HepG2 (cell line): ENCODE measurements at regions not wholly inside any gene's neighbourhood (a gene's known extent, or its start where the extent isn't known, plus 50 kb on each side); places are given as distances from the start of the nearest gene placed in this dataset.

Experiments used
- ATAC-seq: fragments of 200-7000 bp; cut with Tn5 transposase; 3 replicates; pipeline ENCODE4 v1.9.1; 2020; ENCODE audit warnings: mild to moderate bottlenecking, moderate library complexity
- BruUV-seq: library from RNA; stranded (reverse); fragments of 400-500 nt; replicated peaks from 2 replicates; lab custom pipeline; 2021; lab: Mats Ljungman, UMichigan
- CTCF ChIA-PET: fragments of 300-600 bp; formaldehyde crosslinking; extraction: SDS; loops from one replicate; lab custom pipeline; 2021; ENCODE audit warnings: low total read pairs, inconsistent platforms, low intra/inter-chr PET ratio; lab: Yijun Ruan, JAX
- POLR2A ChIA-PET: fragments of 350-600 bp; sonication (Branson Sonifier 250); formaldehyde crosslinking; loops from one replicate; lab custom pipeline; 2020; ENCODE audit warnings: antibody characterized with exemption, inconsistent platforms; lab: Yijun Ruan, JAX
- DNase-seq: peaks from one replicate; pipeline ENCODE4 v3.0.0-alpha.2; 2015; ENCODE audit warnings: low spot score
- FAIRE-seq: peaks from 3 replicates; lab custom pipeline; 2011; peaks lifted over from hg19 to GRCh38; lab: Jason Lieb, UNC
- H2AFZ ChIP-seq: one replicate; pipeline ENCODE4 v1.6.1; 2011; ENCODE audit warnings: low read length, inconsistent platforms
- H3K27ac ChIP-seq: fragments of 300-600 bp; 3 replicates; pipeline ENCODE4 v1.8.0; 2011; ENCODE audit warnings: mixed run types, mild to moderate bottlenecking, mixed read lengths, low read length, inconsistent platforms; ENCODE audit not compliant: insufficient read depth; ENCODE audit errors: extremely low read length
- H3K27me3 ChIP-seq, 2 experiments: fragments of 200-600 bp in 1 of 2; 2 replicates in 1 of 2; 3 replicates in 1 of 2; pipeline versions ENCODE4 v1.6.0 to v1.8.0; 2011; ENCODE audit warnings: low read length in 2 of 2, mild to moderate bottlenecking in 2 of 2, moderate library complexity in 2 of 2, inconsistent platforms in 1 of 2; ENCODE audit not compliant: insufficient read depth in 2 of 2, control insufficient read depth in 1 of 2
- H3K36me3 ChIP-seq, 2 experiments: fragments of 200-600 bp in 1 of 2; replicated peaks in 1 of 2; 2 replicates in 1 of 2; 3 replicates in 1 of 2; pipeline versions ENCODE4 v1.5.1 to v1.8.0; 2011; ENCODE audit warnings: low read length in 2 of 2, inconsistent platforms in 1 of 2; ENCODE audit not compliant: insufficient read depth in 2 of 2, control insufficient read depth in 1 of 2
- H3K4me1 ChIP-seq: 2 replicates; pipeline ENCODE4 v1.5.1; 2012; ENCODE audit warnings: low read length, inconsistent platforms; ENCODE audit not compliant: insufficient read depth
- H3K4me2 ChIP-seq: 2 replicates; pipeline ENCODE4 v1.6.0; 2011; ENCODE audit warnings: low read depth, low read length, inconsistent platforms
- H3K4me3 ChIP-seq, 3 experiments: fragments of 200-600 bp in 1 of 3; sonication (generic), shearing (Covaris generic) in 1 of 3; replicated peaks in 1 of 3; 2 replicates each; pipeline ENCODE4 v1.5.1; 2011 to 2016; ENCODE audit warnings: low read length in 3 of 3, inconsistent platforms in 2 of 3, low read depth in 2 of 3, mild to moderate bottlenecking in 2 of 3, control low read depth in 1 of 3, mixed read lengths in 1 of 3; ENCODE audit not compliant: insufficient read depth in 1 of 3
- H3K79me2 ChIP-seq: one replicate; pipeline ENCODE4 v1.6.1; 2011; ENCODE audit warnings: low read length, inconsistent platforms; ENCODE audit not compliant: insufficient read depth
- H3K9ac ChIP-seq: 2 replicates; pipeline ENCODE4 v1.6.0; 2011; ENCODE audit warnings: mild to moderate bottlenecking, low read depth, low read length, inconsistent platforms; ENCODE audit not compliant: insufficient read depth
- H3K9me3 ChIP-seq: 2 replicates; pipeline ENCODE4 v1.5.1; 2012; ENCODE audit warnings: mild to moderate bottlenecking, low read length
- H4K20me1 ChIP-seq: 2 replicates; pipeline ENCODE4 v1.6.0; 2011; ENCODE audit warnings: inconsistent platforms, mild to moderate bottlenecking, low read length, moderate library complexity; ENCODE audit not compliant: insufficient read depth
- DRAP1 ChIP-seq: IDR thresholded peaks from 2 replicates; pipeline ENCODE4 v1.6.1; 2016; ENCODE audit warnings: missing genetic modification reagents, missing compliant biosample characterization
- DZIP1 ChIP-seq: sonication (generic); formaldehyde crosslinking; IDR thresholded peaks from 2 replicates; pipeline ENCODE4 v1.5.0; 2020; ENCODE audit warnings: mild to moderate bottlenecking, missing genetic modification reagents
- FOXO4 ChIP-seq: sonication (generic); formaldehyde crosslinking; conservative IDR thresholded peaks from 2 replicates; pipeline ENCODE4 v1.8.1; 2023; ENCODE audit warnings: missing genetic modification reagents
- HCFC1 ChIP-seq: fragments of 150-350 bp; IDR thresholded peaks from 2 replicates; pipeline ENCODE4 v1.6.1; 2014; ENCODE audit warnings: low read depth, low read length
- HMG20B ChIP-seq: conservative IDR thresholded peaks from 2 replicates; pipeline ENCODE4 v1.6.1; 2016; ENCODE audit warnings: missing genetic modification reagents, missing compliant biosample characterization
- ISL2 ChIP-seq: sonication (generic); formaldehyde crosslinking; IDR thresholded peaks from 2 replicates; pipeline ENCODE4 v1.5.0; 2020; ENCODE audit warnings: missing genetic modification reagents
- MEF2D ChIP-seq: sonication (generic); formaldehyde crosslinking; IDR thresholded peaks from 2 replicates; pipeline ENCODE4 v1.5.1; 2020; ENCODE audit warnings: mild to moderate bottlenecking, missing genetic modification reagents
- NFIC ChIP-seq: IDR thresholded peaks from 2 replicates; pipeline ENCODE4 v1.6.1; 2012; ENCODE audit warnings: mild to moderate bottlenecking, low read length, inconsistent platforms
- SMAD3 ChIP-seq: sonication (generic); formaldehyde crosslinking; IDR thresholded peaks from 2 replicates; pipeline ENCODE4 v1.4.0; 2020; ENCODE audit warnings: missing genetic modification reagents
- SNAI1 ChIP-seq: sonication (generic); formaldehyde crosslinking; IDR thresholded peaks from 2 replicates; pipeline ENCODE4 v1.5.0; 2020; ENCODE audit warnings: mild to moderate bottlenecking, missing genetic modification reagents, borderline replicate concordance
- SP2 ChIP-seq: sonication (generic); formaldehyde crosslinking; IDR thresholded peaks from 2 replicates; pipeline ENCODE4 v1.5.1; 2020; ENCODE audit warnings: mild to moderate bottlenecking, missing genetic modification reagents
- TBP ChIP-seq: sonication (generic); formaldehyde crosslinking; IDR thresholded peaks from 2 replicates; pipeline ENCODE4 v1.5.0; 2020; ENCODE audit warnings: missing genetic modification reagents
- TEAD2 ChIP-seq: sonication (generic); formaldehyde crosslinking; IDR thresholded peaks from 2 replicates; pipeline ENCODE4 v1.9.0; 2021; ENCODE audit warnings: missing genetic modification reagents
- ZBTB7A ChIP-seq: sonication (generic); formaldehyde crosslinking; IDR thresholded peaks from 2 replicates; pipeline ENCODE4 v1.8.0; 2022; ENCODE audit warnings: mild to moderate bottlenecking, missing genetic modification reagents
- ZBTB7B ChIP-seq: sonication (generic); formaldehyde crosslinking; IDR thresholded peaks from 2 replicates; pipeline ENCODE4 v1.4.0; 2020; ENCODE audit warnings: missing genetic modification reagents
- ZNF263 ChIP-seq: sonication (generic); formaldehyde crosslinking; IDR thresholded peaks from 2 replicates; pipeline ENCODE4 v1.4.0; 2020; ENCODE audit warnings: missing genetic modification reagents
- ZNF619 ChIP-seq: sonication (generic); formaldehyde crosslinking; IDR thresholded peaks from 2 replicates; pipeline ENCODE4 v1.4.0; 2020; ENCODE audit warnings: mild to moderate bottlenecking, missing genetic modification reagents
- ZNF709 ChIP-seq: sonication (generic); formaldehyde crosslinking; IDR thresholded peaks from 2 replicates; pipeline ENCODE4 v1.5.0; 2020; ENCODE audit warnings: mild to moderate bottlenecking, missing genetic modification reagents
- ZNF747 ChIP-seq: sonication (generic); formaldehyde crosslinking; IDR thresholded peaks from 2 replicates; pipeline ENCODE4 v1.8.1; 2023; ENCODE audit warnings: missing genetic modification reagents, mild to moderate bottlenecking, borderline replicate concordance
- ZNF792 ChIP-seq: IDR thresholded peaks from 2 replicates; pipeline ENCODE4 v1.6.1; 2016
- WGBS: methylation state at CpG from one replicate; pipeline ENCODE4 v1.1.6; 2017; ENCODE audit warnings: low lambda C conversion rate; 5-methylcytosine and 5-hydroxymethylcytosine counted together
- in situ Hi-C: cut with HindIII; loops from 2 replicates; pipeline ENCODE4 v1.10.0; 2017; ENCODE audit warnings: low pct_unique_long_range_greater_than_20kb; ENCODE audit not compliant: extremely low pct_ligation_motif_present
- intact Hi-C: fragments of 100-400 bp; cut with micrococcal nuclease; formaldehyde crosslinking; loops from one replicate; pipeline ENCODE4 v1.10.0; 2022; ENCODE audit not compliant: unreplicated experiment

- intact Hi-C loops (no loop called here), in situ Hi-C loops (no loop called here)
- FAIRE-seq, result no peak
- Histone ChIP-seq H3K9me3 (peaks cover 31% of the 10 kb centered on the region), H2AFZ (no peak overlapping the region), H3K27me3 (no peaks in the 10 kb centered on the region), H3K4me3 (no peak overlapping the region), H3K9ac (no peak overlapping the region), H4K20me1 (no peaks in the 10 kb centered on the region), H3K27ac (no peak overlapping the region), H3K4me2 (no peak overlapping the region), H3K4me1 (no peaks in the 10 kb centered on the region), H3K36me3 (no peaks in the 10 kb centered on the region), H3K79me2 (no peaks in the 10 kb centered on the region)
- TF ChIP-seq ZBTB7B (CRISPR knock-in tag) (no peak), HMG20B (CRISPR knock-in tag) (no peak), ZNF792 (CRISPR knock-in tag) (no peak), ZNF709 (CRISPR knock-in tag) (no peak), SMAD3 (CRISPR knock-in tag) (no peak), TEAD2 (CRISPR knock-in tag) (no peak), SNAI1 (CRISPR knock-in tag) (no peak), ZNF619 (CRISPR knock-in tag) (no peak), NFIC (no peak), ISL2 (CRISPR knock-in tag) (no peak), MEF2D (CRISPR knock-in tag) (no peak), DRAP1 (CRISPR knock-in tag) (no peak), FOXO4 (CRISPR knock-in tag) (no peak), TBP (CRISPR knock-in tag) (no peak), DZIP1 (CRISPR knock-in tag) (no peak), ZNF747 (CRISPR knock-in tag) (no peak), HCFC1 (no peak), ZNF263 (CRISPR knock-in tag) (no peak), SP2 (CRISPR knock-in tag) (no peak), ZBTB7A (no peak)
- no TSS peak for BruUV-seq
- POLR2A ChIA-PET, result no interaction called here
- CTCF ChIA-PET, result no interaction called here
- ATAC-seq, result no peak
- no peak for DNase-seq
- WGBS, result 29% methylated on average over 9 of the region's 9 CpGs
Measured at GRCh38 chr13:104967836-104968630, 1567.4 kb downstream of the EFNB2 start.
